Transverse colon (tissue), 4 donors: ENCODE measurements at regions not wholly inside any gene's neighbourhood (a gene's known extent, or its start where the extent isn't known, plus 50 kb on each side); places are given as distances from the start of the nearest gene placed in this dataset.

Experiments used
- CTCF ChIP-seq, 5 experiments: fragments of 200-600 bp in 3 of 5; fragments of 450-650 bp in 2 of 5; sonication (generic) in 3 of 5; IDR thresholded peaks; 1 replicate in 2 of 5; 2 replicates in 3 of 5; pipeline ENCODE4 v1.5.1; 2016 to 2017; ENCODE audit warnings: antibody characterized with exemption in 5 of 5, inconsistent platforms in 3 of 5, mild to moderate bottlenecking in 2 of 5, moderate library complexity in 1 of 5
- EP300 ChIP-seq: sonication (generic); formaldehyde crosslinking; IDR thresholded peaks from one replicate; pipeline ENCODE4 v1.6.1; 2017; ENCODE audit warnings: antibody characterized with exemption, low read depth
- POLR2A ChIP-seq: fragments of 450-650 bp; IDR thresholded peaks from one replicate; pipeline ENCODE4 v1.6.1; 2016; ENCODE audit warnings: antibody characterized with exemption, mild to moderate bottlenecking, moderate library complexity
- POLR2AphosphoS5 ChIP-seq, 3 donors: sonication (generic); formaldehyde crosslinking; IDR thresholded peaks; one replicate each; pipeline ENCODE4 v1.6.1; 2016; ENCODE audit warnings: antibody characterized with exemption in 3 of 3

GRCh38 chr12:124486346-124486963, 81.0 kb downstream of the NCOR2 start:
- TF ChIP-seq EP300: no peak
- TF ChIP-seq CTCF (IDR thresholded peaks at IDR 0.05): no peak
- no peak for TF ChIP-seq POLR2A
- TF ChIP-seq POLR2AphosphoS5 (IDR thresholded peaks at IDR 0.05): no peak
